ENCODE measurements at regions not wholly inside any gene's neighbourhood (a gene's known extent, or its start where the extent isn't known, plus 50 kb on each side); places are given as distances from the start of the nearest gene placed in this dataset.
A peak's percentile ranks its signal among the peaks of the same experiment; 100 is the strongest.
"Not testable (repeated sequence)": the region's sequence is repeated elsewhere in the genome, so short reads cannot be mapped to it uniquely, and the experiment has no call there.

DNA sequence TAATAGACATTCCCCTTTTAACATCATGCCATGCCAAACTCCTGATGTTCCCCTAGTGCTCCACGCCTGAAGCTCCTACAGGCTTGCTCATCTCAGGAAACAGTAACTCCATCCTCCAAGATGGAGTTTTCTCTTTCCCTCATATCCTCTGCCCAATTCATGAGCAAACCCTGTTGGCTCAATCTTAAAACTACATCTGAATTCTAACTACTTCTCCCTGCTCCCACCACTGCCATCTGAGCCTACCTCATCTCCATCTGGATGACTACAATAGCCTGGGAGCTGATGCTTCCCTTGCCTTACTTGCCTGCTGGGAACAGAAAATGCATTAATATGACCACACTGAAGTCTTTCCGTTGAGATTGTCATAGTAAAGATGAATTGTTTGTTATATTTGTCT lies 271.7 kb upstream of the MKLN1 start:
- DNase-seq (no peak), ATAC-seq (ENCODE audit: insufficient read depth, low read depth) (no peak)
- no peak for TF ChIP-seq EZH2 (IDR thresholded peaks at IDR 0.05; ENCODE audit: borderline replicate concordance, low read depth, low read length, severe bottlenecking)
- TF ChIP-seq, protein P1, sequence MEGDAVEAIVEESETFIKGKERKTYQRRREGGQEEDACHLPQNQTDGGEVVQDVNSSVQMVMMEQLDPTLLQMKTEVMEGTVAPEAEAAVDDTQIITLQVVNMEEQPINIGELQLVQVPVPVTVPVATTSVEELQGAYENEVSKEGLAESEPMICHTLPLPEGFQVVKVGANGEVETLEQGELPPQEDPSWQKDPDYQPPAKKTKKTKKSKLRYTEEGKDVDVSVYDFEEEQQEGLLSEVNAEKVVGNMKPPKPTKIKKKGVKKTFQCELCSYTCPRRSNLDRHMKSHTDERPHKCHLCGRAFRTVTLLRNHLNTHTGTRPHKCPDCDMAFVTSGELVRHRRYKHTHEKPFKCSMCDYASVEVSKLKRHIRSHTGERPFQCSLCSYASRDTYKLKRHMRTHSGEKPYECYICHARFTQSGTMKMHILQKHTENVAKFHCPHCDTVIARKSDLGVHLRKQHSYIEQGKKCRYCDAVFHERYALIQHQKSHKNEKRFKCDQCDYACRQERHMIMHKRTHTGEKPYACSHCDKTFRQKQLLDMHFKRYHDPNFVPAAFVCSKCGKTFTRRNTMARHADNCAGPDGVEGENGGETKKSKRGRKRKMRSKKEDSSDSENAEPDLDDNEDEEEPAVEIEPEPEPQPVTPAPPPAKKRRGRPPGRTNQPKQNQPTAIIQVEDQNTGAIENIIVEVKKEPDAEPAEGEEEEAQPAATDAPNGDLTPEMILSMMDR (IDR thresholded peaks at IDR 0.05; ENCODE audit: borderline replicate concordance, extremely low read depth, low read length, poor library complexity, severe bottlenecking), result no peak
- Histone ChIP-seq H3K9me3 (ENCODE audit: insufficient read depth, low read length, severe bottlenecking) (no peaks in the 10 kb centered on the region), H3K4me2 (ENCODE audit: insufficient read depth, low read length) (peak overlapping the region; percentile 59; the same call in 1 of the 2 replicates), H3K27me3 (ENCODE audit: insufficient read depth, low read length, poor library complexity) (no peaks in the 10 kb centered on the region), H3K27ac (ENCODE audit: low read length) (peak overlapping the region; percentile 79), H3K4me1 (ENCODE audit: insufficient read depth, low read length) (peaks cover 89% of the 10 kb centered on the region), H3K36me3 (ENCODE audit: insufficient read depth, low read length) (no peaks in the 10 kb centered on the region), H2AFZ (ENCODE audit: low read depth, low read length) (no peak overlapping the region), H4K20me1 (ENCODE audit: insufficient read depth, low read length) (no peaks in the 10 kb centered on the region), H3K79me2 (ENCODE audit: insufficient read depth, low read length) (peaks cover 82% of the 10 kb centered on the region), H3K9ac (ENCODE audit: low read depth, low read length) (peak overlapping the region; percentile 50; the same call in 1 of the 2 replicates), H3K4me3 (ENCODE audit: low read depth in 1 of 2, low read length in 2 of 2) (no peak overlapping the region)

DNA sequence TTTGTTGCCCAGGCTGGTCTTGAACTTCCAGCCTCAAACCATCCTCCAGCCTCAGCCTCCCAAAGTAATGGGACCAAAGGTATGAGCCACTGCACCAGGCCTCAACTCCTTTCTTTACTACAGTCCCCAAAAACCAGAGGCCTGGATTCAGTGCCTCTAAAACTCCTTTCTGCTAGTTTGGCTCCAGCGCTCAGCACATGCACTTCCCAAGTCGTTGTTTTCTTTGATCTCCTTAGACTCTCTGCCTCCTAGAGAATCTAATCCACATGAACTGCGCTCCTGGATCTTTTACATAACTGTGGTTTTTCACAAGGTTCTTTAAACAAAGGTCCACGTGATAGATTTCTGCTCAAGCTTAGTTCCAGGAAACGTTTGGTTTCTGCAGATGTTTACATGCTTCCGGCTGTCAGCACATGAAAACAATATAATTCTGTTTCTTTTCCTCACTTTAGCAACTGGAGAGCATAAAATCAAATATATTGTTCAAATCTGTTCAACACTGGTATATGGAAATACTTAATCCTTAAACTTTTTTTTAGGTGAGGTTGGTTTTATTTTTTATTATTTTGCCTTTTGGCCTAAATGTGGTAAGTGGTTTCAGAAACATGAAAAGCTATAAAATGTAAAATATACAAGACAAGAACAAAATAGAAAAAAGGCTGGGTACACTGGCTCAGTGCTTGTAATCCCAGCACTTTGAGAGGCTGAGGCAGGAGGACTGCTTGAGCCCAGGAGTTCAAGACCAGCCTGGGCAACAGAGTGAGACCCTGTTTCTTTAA lies 270.5 kb upstream of the MKLN1 start:
- peaks cover 73% of the 10 kb centered on the region for H3K79me2 ChIP-seq (ENCODE audit: insufficient read depth, low read length)
- H3K9ac ChIP-seq (ENCODE audit: low read depth, low read length), result peak overlapping the region; percentile 50
- DNase-seq, result peak; percentile 66
- peaks cover 84% of the 10 kb centered on the region for H3K4me1 ChIP-seq (ENCODE audit: insufficient read depth, low read length)
- H3K27ac ChIP-seq (ENCODE audit: low read length), result peak overlapping the region; percentile 79
- H3K36me3 ChIP-seq (ENCODE audit: insufficient read depth, low read length), result no peaks in the 10 kb centered on the region
- peak overlapping the region in 1 of 2 experiments; percentile 46; a peak in 2 of 4 replicates for H3K4me3 ChIP-seq (ENCODE audit: low read depth in 1 of 2, low read length in 2 of 2)
- no peaks in the 10 kb centered on the region for H3K9me3 ChIP-seq (ENCODE audit: insufficient read depth, low read length, severe bottlenecking)
- H3K4me2 ChIP-seq (ENCODE audit: insufficient read depth, low read length), result peak overlapping the region; percentile 59
- ATAC-seq (ENCODE audit: insufficient read depth, low read depth), result peak; percentile 77
- no peak overlapping the region for H2AFZ ChIP-seq (ENCODE audit: low read depth, low read length)
- no peak for TF ChIP-seq EZH2 (IDR thresholded peaks at IDR 0.05; ENCODE audit: borderline replicate concordance, low read depth, low read length, severe bottlenecking)
- TF ChIP-seq, protein P1 (IDR thresholded peaks at IDR 0.05; ENCODE audit: borderline replicate concordance, extremely low read depth, low read length, poor library complexity, severe bottlenecking), result no peak
- no peaks in the 10 kb centered on the region for H4K20me1 ChIP-seq (ENCODE audit: insufficient read depth, low read length)
- no peaks in the 10 kb centered on the region for H3K27me3 ChIP-seq (ENCODE audit: insufficient read depth, low read length, poor library complexity)

DNA sequence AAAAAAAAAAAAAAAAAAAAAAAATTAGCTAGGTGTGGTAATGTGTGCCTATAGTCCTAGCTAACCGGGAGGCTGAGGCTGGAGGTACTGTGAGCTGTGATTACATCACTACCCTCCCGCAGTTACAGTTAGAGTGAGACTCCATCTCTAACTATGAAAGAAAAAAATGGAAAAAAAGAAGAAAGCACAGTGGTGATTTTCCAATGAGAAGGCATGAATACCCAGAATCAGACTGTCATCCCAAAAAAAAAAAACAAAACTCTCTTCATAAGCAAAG lies 269.9 kb upstream of the MKLN1 start:
- Histone ChIP-seq H3K9me3 (ENCODE audit: insufficient read depth, low read length, severe bottlenecking) (no peaks in the 10 kb centered on the region), H3K4me1 (ENCODE audit: insufficient read depth, low read length) (peaks cover 79% of the 10 kb centered on the region), H3K9ac (ENCODE audit: low read depth, low read length) (peak overlapping the region; percentile 50), H3K27me3 (ENCODE audit: insufficient read depth, low read length, poor library complexity) (no peaks in the 10 kb centered on the region), H3K36me3 (ENCODE audit: insufficient read depth, low read length) (no peaks in the 10 kb centered on the region), H3K79me2 (ENCODE audit: insufficient read depth, low read length) (peaks cover 68% of the 10 kb centered on the region), H3K4me3 (ENCODE audit: low read depth in 1 of 2, low read length in 2 of 2) (peak overlapping the region in 1 of 2 experiments; percentile 46; a peak in 2 of 4 replicates), H2AFZ (ENCODE audit: low read depth, low read length) (no peak overlapping the region), H4K20me1 (ENCODE audit: insufficient read depth, low read length) (no peaks in the 10 kb centered on the region), H3K27ac (ENCODE audit: low read length) (peak overlapping the region; percentile 79), H3K4me2 (ENCODE audit: insufficient read depth, low read length) (peak overlapping the region; percentile 59)
- TF ChIP-seq EZH2 (IDR thresholded peaks at IDR 0.05; ENCODE audit: borderline replicate concordance, low read depth, low read length, severe bottlenecking), result no peak
- TF ChIP-seq, protein P1 (IDR thresholded peaks at IDR 0.05; ENCODE audit: borderline replicate concordance, extremely low read depth, low read length, poor library complexity, severe bottlenecking), result no peak
- peak; percentile 71 for DNase-seq
- ATAC-seq (ENCODE audit: insufficient read depth, low read depth), result peak; percentile 79

DNA sequence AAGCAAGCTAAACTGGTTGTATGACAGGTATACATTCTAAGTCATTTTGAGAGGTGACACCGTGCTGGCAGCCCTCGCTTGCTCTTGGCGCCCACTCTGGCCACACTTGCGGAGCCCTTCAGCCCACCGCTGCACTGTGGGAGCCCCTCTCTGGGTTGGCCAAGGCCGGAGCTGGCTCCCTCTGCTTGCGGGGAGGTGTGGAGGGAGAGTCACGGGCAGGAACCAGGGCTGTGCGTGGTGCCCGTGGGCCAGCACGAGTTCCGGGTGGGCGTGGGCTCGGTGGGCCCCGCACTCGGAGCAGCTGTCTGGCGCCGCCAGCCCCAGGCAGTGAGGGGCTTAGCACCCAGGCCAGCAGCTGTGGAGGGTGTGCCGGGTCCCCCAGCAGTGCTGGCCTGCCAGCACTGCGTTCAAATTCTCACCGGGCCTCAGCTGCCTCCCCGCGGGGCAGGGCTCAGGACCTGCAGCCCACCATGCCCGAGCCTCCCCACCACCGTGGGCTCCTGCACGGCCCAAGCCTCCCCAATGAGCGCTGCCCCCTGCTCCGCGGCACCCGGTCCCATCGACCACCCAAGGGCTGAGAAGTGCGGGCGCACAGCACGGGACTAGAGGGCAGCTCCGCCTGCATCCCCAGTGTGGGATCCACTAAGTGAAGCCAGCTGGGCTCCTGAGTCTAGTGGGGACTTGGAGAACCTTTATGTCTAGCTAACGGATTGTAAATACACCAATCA lies 269.0 kb upstream of the MKLN1 start:
- H3K36me3 ChIP-seq (ENCODE audit: insufficient read depth, low read length), result not testable (repeated sequence)
- H3K79me2 ChIP-seq (ENCODE audit: insufficient read depth, low read length), result peaks cover 59% of the 10 kb centered on the region

DNA sequence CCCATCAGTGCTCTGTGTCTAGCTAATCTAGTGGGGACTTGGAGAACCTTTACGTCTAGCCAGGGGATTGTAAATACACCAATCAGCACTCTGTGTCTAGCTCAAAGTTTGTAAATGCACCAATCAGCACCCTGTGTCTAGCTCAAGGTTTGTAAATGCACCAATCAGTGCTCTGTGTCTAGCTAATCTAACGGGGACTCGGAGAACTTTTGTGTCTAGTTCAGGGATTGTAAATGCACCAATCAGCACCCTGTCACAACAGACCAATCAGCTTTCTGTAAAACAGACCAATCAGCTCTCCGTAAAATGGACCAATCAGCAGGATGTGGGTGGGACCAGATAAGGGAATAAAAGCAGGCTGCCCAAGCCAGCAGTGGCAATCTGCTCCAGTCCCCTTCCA lies 268.3 kb upstream of the MKLN1 start:
- not testable (repeated sequence) for H2AFZ ChIP-seq (ENCODE audit: low read depth, low read length); H3K4me3 ChIP-seq (ENCODE audit: low read depth in 1 of 2, low read length in 2 of 2); DNase-seq; H4K20me1 ChIP-seq (ENCODE audit: insufficient read depth, low read length); H3K27me3 ChIP-seq (ENCODE audit: insufficient read depth, low read length, poor library complexity); H3K4me2 ChIP-seq (ENCODE audit: insufficient read depth, low read length); H3K9me3 ChIP-seq (ENCODE audit: insufficient read depth, low read length, severe bottlenecking); H3K36me3 ChIP-seq (ENCODE audit: insufficient read depth, low read length); H3K9ac ChIP-seq (ENCODE audit: low read depth, low read length); ATAC-seq (ENCODE audit: insufficient read depth, low read depth)
- peak overlapping the region; percentile 79 for H3K27ac ChIP-seq (ENCODE audit: low read length)
- H3K79me2 ChIP-seq (ENCODE audit: insufficient read depth, low read length), result peaks cover 53% of the 10 kb centered on the region
- peaks cover 62% of the 10 kb centered on the region for H3K4me1 ChIP-seq (ENCODE audit: insufficient read depth, low read length)

More for the DNA sequence above, 269.0 kb upstream of the MKLN1 start:
- H4K20me1 ChIP-seq (ENCODE audit: insufficient read depth, low read length); H2AFZ ChIP-seq (ENCODE audit: low read depth, low read length); H3K9me3 ChIP-seq (ENCODE audit: insufficient read depth, low read length, severe bottlenecking); ATAC-seq (ENCODE audit: insufficient read depth, low read depth); DNase-seq; H3K27me3 ChIP-seq (ENCODE audit: insufficient read depth, low read length, poor library complexity): not testable (repeated sequence)
- H3K9ac ChIP-seq (ENCODE audit: low read depth, low read length), result peak overlapping the region; percentile 50
- H3K4me3 ChIP-seq (ENCODE audit: low read depth in 1 of 2, low read length in 2 of 2), result peak overlapping the region in 1 of 2 experiments; percentile 46; a peak in 2 of 4 replicates
- H3K27ac ChIP-seq (ENCODE audit: low read length), result peak overlapping the region; percentile 79
- peaks cover 69% of the 10 kb centered on the region for H3K4me1 ChIP-seq (ENCODE audit: insufficient read depth, low read length)
- H3K4me2 ChIP-seq (ENCODE audit: insufficient read depth, low read length), result peak overlapping the region; percentile 59
